HG02884 (cell line): ENCODE measurements at regions not wholly inside any gene's neighbourhood (a gene's known extent, or its start where the extent isn't known, plus 50 kb on each side); places are given as distances from the start of the nearest gene placed in this dataset.

Experiments
- ATAC-seq: cut with Tn5 transposase; IDR thresholded peaks from one replicate; pipeline ENCODE4 v1.9.1; 2021; ENCODE audit warnings: mild to moderate bottlenecking, moderate library complexity; ENCODE audit not compliant: unreplicated experiment

DNA sequence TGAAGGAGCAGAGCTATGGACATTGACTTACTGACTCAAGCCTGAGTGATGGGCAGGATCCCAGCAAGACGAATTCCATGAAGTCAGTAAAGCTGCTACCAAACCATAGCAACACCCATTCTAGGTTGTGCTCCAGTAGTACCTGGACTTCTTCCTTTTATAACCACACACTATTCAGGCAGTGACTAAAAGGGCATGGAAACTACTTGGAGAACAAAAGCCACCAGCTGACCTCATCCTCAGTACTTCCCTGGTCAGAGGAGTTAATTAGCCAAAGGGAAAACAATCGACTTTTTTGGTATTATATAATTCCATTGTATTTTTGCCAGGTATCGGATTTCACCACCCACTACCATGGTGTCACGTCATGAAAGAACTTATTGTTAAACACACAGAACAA, 237.1 kb downstream of the TTC32 start:
- ATAC-seq, result no peak

DNA sequence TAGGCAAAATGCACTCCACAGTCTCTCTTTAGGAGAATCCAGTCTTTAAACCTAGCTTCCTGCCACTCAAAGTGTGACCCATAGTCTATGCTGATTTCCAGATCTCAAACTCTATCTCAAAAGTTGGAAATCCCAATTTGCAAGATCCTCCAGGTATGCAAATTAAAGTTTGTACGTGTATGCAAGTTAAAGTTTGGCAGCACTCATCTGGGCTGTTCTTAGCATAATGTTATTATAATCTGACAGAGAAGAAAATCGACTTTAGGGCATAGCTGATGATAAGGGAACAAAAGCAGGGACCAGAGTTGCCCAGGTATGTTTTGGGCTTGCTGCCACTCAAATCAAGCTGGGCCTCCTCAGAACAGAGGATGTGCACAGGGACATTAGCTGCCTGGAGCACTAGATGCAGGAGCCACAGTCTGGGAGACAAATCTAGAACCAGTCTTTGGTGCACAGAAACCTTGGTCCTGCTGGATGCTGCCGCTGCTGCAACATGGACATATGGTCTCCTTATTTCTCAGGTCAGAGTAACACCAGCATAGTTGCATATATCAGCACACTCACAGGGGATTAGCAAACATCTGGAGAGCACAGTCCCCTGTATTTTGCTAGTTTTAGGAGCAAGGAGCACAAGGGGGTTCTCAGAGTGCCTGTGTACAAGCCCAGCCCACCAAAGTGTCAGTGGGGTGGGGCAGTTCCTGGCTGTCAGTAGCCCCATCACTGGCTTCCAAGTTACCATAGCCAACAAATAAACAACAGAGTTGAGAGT, 242.6 kb downstream of the TTC32 start:
- ATAC-seq, result no peak

DNA sequence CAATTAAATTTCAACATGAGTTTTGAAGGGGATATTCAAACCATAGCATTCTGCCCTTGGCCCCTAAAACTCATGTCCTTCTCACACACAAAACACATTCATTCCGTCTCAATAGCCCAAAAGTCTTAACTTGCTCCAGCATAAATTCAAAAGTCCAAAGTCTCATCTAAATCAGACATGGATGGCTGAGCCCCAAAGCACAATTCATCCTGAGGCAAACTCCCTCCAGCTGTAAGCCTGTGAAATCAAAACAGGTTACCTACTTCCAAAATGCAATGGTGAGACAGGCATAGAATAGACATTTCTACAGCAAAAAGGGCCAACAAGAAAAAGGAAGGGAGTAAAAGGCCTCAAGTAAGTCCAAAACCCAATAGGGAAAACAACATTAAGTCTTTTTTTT, 245.8 kb downstream of the TTC32 start:
- no peak for ATAC-seq

DNA sequence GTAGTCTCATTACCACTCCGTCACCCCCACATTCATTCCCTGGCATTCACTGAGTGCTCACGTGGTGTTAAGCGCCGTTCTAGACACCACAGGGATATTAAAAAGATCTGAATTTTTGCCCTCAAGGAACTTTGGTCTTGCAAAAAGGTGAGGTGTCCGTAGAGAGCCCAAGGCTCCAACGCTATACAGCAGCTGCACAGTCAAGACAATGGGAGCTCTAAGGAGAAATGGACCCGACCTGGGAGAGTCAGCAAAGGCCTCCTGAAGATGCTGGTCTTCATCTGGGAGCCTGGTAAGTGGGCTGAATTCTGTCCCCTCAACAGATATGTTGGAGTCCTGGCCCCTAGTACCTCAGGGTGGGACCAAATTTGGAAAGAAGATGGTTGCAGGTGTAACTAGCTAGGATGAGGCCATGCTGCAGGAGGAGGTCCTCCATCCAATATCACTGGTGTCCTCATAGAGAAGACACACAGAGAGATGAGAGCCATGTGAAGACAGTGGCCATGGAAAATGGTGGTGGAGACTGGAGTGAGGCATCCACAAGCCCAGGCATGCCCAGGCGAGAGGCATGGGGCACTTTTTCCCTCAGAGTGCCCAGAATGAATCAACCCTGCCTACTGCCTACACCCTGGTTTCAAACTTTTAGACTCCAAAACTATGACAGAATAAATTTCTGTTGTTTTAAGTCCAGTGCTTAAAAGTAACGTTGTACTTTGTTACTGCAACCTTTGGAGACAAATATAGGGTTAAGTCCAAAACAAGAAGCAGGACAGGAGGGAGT, 247.3 kb downstream of the TTC32 start:
- ATAC-seq, result no peak

DNA sequence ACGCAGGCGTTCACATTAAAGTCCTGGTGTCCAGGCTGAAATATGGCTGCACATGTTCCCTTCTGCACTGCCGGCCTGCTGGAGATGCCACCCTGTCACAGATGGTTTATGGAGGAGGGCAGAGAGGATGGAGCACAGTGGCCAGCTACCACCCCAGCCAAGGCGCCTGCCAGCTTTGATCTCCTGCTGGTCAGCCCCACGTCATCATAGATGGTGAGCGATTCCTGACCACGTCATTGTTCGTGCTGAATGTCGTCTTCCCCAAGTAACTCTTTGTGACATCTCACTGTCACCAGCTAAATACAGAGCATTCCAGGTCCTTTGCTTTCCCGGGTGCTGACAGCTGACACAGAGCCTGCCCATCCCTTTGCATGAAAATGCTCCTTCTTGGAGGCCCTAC, 248.3 kb downstream of the TTC32 start:
- no peak for ATAC-seq

DNA sequence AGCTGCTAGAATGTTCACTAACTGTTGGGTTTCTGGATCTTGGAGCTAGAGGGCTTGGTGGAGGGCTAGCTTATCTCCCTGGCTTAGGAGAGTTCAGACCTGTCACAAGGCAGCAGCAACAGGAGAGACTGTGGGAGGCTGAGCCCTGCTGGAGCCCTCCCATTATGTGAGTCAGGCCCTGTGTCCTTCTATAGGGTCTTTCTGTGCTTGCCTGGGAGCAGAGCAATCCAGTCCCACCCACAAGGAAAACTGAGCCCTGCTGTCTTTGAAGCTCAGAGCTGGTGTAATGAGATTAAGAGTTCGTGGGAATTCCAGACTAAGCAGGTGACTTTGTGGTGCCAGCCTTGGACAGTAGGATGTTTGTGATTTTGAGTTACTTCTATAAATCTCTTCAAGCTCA, 249.0 kb downstream of the TTC32 start:
- no peak for ATAC-seq

DNA sequence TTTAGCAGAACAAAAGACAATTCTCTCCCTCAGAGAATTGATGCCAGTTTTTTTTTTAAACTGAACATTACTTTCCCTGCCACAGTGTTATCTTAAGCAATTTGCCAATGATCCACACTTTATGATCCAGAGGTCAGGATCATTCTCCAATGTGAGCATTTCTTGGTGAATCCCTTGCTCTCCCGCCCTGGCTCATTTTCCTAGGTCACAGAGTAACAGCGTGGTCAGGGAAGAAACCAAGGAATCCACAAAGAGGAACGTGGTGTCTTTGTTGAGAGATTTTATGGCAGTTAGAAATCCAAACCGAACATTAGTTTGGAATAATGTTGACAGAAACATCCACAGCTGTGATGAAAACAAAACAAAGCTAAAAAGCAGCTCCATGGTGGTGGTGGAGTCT, 250.3 kb downstream of the TTC32 start:
- ATAC-seq, result no peak

DNA sequence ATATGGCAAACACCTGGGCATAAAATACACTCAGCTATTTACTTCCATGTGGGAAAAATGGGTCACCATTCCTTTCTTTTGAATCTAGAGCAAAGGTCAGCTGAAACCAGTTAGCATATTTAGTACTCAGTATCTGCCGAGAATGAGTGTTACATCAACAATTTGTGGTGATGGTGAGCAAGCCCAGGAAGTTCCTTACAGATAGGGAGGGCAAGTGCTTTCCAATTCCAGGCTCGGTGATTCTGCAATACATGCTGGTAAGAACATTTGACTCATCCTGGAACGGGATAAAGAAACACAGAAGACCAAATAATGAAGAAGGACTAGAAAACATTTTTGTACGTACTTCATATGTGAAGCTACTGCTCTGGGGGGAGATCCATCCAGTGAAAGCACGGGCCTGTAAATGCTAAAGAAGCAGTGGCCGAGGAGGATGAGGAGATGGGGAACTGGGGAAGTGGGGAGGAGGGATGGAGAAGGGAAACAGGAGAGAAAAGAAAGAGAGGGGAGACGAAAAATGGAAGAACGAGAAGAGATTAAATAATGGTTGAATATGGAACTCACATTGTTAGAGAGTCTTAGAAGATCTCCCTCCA, 251.9 kb downstream of the TTC32 start:
- no peak for ATAC-seq

DNA sequence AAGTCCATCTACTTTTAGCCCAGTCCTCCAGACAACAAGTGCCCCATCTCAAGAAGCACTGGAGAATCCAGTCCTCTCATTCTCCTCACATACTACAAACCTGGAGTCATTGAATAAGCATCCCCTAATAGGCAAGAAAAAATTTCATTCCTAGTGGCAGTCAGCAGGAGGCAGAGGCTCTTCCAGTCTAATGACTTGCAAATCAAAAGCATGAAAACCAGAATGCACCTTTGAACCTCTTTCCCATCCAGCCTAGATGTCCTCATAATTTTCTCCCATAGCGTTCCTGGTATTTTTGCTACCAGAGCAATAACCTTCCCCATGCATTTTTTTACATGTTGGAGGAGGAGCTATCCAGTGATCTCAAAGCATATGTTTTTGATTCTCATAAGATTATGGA, 252.6 kb downstream of the TTC32 start:
- ATAC-seq, result no peak

DNA sequence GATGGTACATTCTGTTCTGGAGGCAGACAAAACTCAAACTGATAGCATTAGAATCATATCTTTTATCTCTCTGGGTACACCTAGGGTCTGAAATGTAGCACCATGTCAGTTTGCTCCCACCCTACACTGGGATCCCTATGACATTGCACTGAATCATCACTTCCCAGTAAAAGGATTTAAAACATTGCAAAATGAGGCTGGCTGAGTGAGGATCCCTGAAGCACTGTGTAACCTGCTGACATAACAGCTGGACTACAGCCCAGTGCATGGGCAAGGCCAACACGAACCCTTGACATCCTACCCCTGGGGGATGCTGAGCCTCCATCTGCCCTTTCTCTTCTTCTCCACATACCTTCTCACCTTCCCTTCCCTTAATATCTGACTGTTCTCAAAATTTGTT, 253.2 kb downstream of the TTC32 start:
- no peak for ATAC-seq

DNA sequence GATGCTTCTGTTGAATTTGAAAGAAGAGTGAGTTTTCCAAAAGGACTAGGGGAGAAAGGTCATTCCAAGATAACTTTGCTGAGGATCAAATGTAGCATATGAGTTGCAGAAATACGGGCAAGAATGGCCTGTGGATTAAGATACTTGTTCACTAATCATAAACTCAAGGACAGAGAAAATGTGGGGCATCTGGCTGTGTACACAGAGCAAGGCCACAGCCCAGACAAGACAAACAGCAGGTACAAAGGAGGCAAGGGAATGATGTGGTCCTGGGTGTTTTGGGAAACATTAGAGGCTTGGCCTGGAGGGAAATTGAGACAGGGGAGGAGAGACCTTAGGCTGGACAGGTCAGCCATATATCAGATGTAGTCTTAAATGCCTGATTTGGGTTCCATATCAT, 254.8 kb downstream of the TTC32 start:
- no peak for ATAC-seq

DNA sequence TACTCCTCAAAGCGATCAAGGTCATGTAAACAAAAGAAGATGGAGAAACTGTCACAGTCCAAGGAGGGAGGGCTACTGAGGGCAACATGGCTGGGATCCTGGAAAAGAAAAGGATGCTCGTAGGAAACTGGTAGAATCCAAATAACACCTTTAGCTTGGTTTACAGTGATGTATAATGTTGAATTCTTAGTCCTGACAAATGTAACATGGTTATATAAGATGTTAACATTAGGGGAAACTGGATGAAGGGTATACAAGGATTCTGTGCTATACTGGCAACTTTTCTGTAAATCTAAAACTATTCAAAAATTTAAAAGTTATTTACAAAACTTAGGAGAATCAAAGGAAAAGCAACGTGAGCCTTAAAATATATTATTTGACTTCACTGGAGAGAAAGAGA, 257.0 kb downstream of the TTC32 start:
- ATAC-seq, result no peak

DNA sequence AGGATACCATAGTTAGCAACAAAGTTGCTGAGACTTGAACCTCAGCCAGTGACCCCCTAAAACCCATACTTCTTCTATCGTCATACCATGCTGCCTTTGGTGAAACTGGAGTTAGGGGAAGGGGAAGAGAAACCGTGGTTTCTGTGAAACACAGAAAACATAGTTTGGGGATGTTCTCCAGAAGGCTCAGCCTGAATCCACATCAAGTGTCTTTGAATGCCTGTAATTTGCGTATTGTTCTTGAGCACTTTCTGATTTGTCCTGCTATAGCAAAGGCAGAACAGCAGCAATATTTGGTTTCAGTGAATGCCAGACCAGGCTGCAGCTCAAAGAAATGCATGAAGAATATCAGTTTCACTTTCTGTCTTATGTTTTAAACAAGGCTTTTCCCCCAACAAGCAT, 258.7 kb downstream of the TTC32 start:
- ATAC-seq, result peak; percentile 92

DNA sequence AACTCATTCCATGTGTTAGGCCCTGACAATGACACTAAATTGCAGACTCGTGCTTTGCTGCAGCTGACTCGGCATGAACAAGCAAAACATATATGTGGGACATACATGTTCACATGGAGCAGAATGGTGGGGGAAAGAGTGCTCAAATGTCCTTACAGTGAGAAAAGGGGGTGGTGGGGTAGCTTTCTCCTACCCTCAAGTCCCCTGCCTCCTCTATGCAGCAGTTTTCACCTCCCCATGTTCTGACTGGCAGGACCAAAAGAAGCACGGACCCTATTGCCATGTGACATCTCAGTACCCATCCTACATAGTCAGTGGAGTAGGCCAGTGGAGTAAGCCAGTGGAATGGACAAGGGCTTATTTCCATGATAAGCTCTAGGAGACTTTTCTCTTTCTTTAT, 259.3 kb downstream of the TTC32 start:
- ATAC-seq, result no peak

DNA sequence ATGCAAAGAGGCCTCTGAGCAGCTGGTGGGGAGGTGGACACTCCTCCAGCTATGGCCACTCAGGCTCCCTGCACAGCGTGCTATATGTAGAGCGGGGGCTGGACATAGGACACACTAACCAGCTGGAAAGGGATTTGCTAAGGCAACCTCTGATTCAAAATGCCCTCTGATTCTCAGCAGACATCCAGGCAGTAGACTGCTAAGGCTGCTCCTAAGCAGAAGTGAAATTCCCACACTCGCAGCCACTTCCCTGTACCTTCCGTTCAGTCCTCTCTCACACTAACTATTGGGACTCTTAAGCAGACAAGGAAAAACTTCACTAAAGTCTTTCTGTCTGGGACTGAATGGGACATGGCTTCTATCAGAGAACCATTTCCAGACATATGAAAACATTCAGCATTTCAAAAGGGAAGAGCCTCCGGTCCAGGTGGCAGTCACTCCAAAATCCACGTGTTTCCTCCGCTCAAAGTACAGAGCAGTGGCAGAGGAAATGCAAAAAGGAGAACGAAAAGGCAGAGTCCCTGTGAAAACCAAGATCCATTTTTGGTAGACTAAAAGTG, 265.8 kb downstream of the TTC32 start:
- no peak for ATAC-seq

DNA sequence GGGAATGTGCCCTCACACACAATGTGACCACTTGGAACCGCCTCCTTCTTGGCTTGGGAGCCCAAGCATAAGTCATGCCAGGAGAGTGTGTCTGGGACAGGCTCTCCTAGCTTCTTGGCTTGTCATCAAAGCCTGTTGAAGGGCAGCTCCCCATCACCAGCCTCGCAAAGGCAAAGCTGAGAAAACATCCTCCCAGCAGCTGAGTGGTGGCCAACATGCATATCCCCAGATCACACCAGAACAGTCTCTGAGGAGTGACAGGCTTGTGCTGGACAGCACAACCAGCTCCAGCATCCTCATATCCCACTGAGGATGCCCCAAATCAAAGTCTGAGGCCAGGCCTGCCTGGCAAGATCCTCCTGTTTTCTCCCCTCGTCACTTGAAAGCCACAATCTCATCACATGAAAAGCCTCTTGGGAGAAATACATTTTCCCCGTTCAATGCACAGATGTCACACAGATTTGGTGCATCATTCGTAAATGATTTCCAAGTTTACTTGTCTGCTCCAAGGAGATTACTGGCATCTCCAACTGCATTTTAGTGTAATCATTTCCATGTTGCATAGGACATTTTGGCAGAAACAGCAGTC, 269.3 kb downstream of the TTC32 start:
- no peak for ATAC-seq

DNA sequence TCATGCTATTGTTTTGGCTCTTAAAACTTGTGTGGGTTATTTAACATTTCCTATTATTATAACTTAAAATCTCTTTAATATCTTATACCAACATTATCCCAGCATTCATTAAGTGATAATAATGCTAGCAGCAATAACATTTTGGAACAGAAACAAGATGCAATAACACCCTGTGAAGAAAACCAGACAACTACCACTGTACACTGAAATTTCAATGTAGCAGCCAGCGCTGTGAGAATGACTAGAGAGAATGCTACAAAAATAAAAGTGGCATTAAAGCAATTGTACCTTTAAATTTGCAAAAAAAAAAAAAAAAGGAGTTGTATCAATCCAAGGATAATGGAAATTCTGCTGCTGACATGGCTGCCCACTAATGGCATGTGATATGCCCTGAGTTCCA, 269.9 kb downstream of the TTC32 start:
- no peak for ATAC-seq

DNA sequence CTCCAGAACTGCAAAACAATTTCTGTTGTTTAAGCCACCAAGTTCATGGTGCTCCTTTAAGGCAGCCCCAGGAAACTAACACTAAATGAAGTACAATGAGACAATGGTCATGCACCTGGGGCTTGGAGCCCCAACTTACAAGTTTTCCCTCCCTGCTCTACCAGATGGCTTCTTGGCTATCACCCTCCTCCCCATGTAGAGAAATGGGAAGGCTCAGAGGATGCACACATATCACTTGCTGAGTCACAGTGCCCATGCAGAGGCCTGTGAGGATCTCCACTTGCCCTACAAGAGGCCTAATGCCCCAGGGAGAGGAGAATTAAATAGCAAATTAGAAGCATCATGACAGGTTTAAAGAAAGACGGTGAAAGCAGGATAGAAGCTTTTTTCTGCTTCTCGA, 270.9 kb downstream of the TTC32 start:
- no peak for ATAC-seq

DNA sequence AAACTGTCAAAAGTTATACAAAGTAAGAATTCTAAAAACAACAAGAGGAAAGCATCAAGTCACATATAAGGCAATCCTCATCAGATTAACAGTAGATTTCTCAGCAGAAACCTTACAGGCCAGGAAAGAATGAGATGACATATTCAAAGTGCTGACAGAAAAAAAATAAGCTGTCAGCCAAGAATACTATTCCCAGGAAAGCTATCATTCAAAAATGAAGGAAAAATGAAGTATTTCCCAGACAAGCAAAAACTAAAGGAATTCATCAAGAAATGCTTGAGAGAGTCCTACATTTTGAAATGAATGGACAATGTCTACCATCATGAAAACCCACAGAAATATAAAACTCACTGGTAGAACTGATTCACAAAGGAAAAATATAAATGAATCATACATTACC, 268.9 kb upstream of the OSR1 start:
- ATAC-seq, result no peak

DNA sequence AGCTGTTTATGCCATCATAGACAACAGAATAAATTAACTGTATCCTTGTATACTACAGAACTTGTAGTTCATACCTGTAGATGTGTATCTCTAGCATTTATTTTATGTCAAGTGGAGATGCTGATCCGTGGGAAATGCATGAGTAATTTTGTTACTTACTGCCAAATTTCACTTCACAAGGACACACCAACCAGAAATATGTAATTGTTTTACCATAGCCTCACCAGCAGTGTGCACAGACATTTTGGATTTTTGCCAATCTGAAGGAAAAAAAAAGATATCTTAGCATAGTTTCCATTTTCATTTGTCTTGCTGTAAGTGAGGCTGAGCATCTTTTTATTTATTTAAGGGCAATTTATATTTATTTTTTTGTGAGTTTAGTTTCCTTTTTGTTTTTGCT, 265.1 kb upstream of the OSR1 start:
- ATAC-seq, result no peak

DNA sequence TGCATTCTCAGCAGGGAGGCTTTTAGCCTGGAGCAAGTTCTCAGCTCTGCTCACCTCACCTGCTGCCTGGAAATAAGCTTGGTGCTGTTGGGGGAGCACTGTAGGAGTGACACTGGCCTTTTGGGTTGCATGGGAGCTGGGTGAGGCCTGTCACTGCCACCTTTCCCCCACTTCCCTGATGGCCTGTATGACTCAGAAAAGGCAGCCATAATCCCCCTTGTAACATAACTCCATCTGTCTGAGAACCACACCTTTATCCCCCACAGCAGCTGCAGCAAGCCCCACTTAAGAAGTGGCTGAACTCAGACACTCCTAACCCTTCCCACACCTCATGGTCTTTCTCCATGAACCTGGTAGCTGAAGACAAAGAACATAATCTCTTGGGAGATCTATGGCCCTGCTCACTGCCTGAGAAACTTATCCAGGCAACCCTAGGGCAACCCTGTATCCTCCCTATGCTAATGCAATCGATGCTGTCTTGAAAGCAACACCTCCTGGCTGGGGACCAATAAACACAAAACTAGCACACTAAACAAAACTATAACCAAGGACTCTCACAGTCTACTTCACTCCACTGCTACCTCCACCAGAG, 258.9 kb upstream of the OSR1 start:
- ATAC-seq, result no peak
